GM12878 (cell line): ENCODE measurements at regions not wholly inside any gene's neighbourhood (a gene's known extent, or its start where the extent isn't known, plus 50 kb on each side); places are given as distances from the start of the nearest gene placed in this dataset.

Experiments used
- ATAC-seq: fragments of 200-7000 bp; cut with Tn5 transposase; 3 replicates; pipeline ENCODE4 v1.9.1; 2020; ENCODE audit warnings: mild to moderate bottlenecking, moderate library complexity
- BruUV-seq: library from RNA; stranded (reverse); fragments of 400-500 nt; replicated peaks from 2 replicates; lab custom pipeline; 2021; lab: Mats Ljungman, UMichigan
- CTCF ChIA-PET: fragments of 300-600 bp; sonication (Branson Sonifier 250); formaldehyde crosslinking; extraction: SDS; loops from one replicate; lab custom pipeline; 2021; ENCODE audit warnings: inconsistent platforms; lab: Yijun Ruan, JAX
- POLR2A ChIA-PET: fragments of 350-600 bp; formaldehyde crosslinking; extraction: SDS; loops from one replicate; lab custom pipeline; 2021; ENCODE audit warnings: inconsistent platforms; lab: Charles Lee
- RAD21 ChIA-PET: fragments of 300-600 bp; sonication (Branson Sonifier 250); formaldehyde crosslinking; loops from one replicate; lab custom pipeline; 2023; ENCODE audit warnings: antibody characterized with exemption; ENCODE audit not compliant: unreplicated experiment; lab: Charles Lee
- SMC1A ChIA-PET: fragments of 300-600 bp; sonication (Branson Sonifier 250); formaldehyde crosslinking; loops from one replicate; lab custom pipeline; 2023; ENCODE audit not compliant: unreplicated experiment, uncharacterized antibody; lab: Charles Lee
- DNase-seq: peaks from one replicate; pipeline ENCODE4 v3.0.0-alpha.2; 2011; ENCODE audit warnings: low read depth, low spot score
- FAIRE-seq: peaks from 3 replicates; lab custom pipeline; 2011; peaks lifted over from hg19 to GRCh38; lab: Jason Lieb, UNC
- H2AFZ ChIP-seq: 2 replicates; pipeline ENCODE4 v1.6.0; 2011; ENCODE audit warnings: low read depth, low read length, control low read depth; ENCODE audit not compliant: control insufficient read depth
- H3K27ac ChIP-seq: 2 replicates; pipeline ENCODE4 v1.5.1; 2011; ENCODE audit warnings: control low read depth; ENCODE audit not compliant: control insufficient read depth, insufficient read depth
- H3K27me3 ChIP-seq, 2 experiments: replicated peaks in 1 of 2; 2 replicates each; pipeline versions ENCODE4 v1.6.0 to v1.6.1; 2011; ENCODE audit warnings: low read length in 1 of 2; ENCODE audit not compliant: control insufficient read depth in 2 of 2, insufficient read depth in 2 of 2
- H3K36me3 ChIP-seq, 2 experiments: 2 replicates each; pipeline ENCODE4 v1.5.1; 2011; ENCODE audit warnings: low read length in 1 of 2; ENCODE audit not compliant: control insufficient read depth in 2 of 2, insufficient read depth in 2 of 2
- H3K4me1 ChIP-seq: 2 replicates; pipeline ENCODE4 v1.6.1; 2011; ENCODE audit warnings: mild to moderate bottlenecking, low read length, moderate library complexity, mixed read lengths; ENCODE audit not compliant: control insufficient read depth, insufficient read depth
- H3K4me2 ChIP-seq: 2 replicates; pipeline ENCODE4 v1.6.0; 2011; ENCODE audit warnings: control low read depth; ENCODE audit not compliant: control insufficient read depth, insufficient read depth
- H3K4me3 ChIP-seq: fragments of 200-600 bp; sonication (generic); 2 replicates; pipeline ENCODE4 v1.5.1; 2016
- H3K79me2 ChIP-seq: 2 replicates; pipeline ENCODE4 v1.6.0; 2011; ENCODE audit warnings: low read length; ENCODE audit not compliant: control insufficient read depth, insufficient read depth
- H3K9ac ChIP-seq: 2 replicates; pipeline ENCODE4 v1.8.0; 2011; ENCODE audit warnings: low read length, control low read depth, mixed read lengths; ENCODE audit not compliant: control insufficient read depth, insufficient read depth
- H3K9me3 ChIP-seq: replicated peaks from 3 replicates; pipeline ENCODE4 v1.5.1; 2011; ENCODE audit warnings: mild to moderate bottlenecking, low read length; ENCODE audit not compliant: control insufficient read depth, insufficient read depth
- H4K20me1 ChIP-seq: 2 replicates; pipeline ENCODE4 v1.6.0; 2011; ENCODE audit not compliant: control insufficient read depth, insufficient read depth
- BHLHE40 ChIP-seq, 2 experiments: fragments of 450-650 bp in 1 of 2; IDR thresholded peaks; 2 replicates each; pipeline ENCODE4 v1.6.1; 2011 to 2017; ENCODE audit warnings: low read depth in 2 of 2, borderline replicate concordance in 1 of 2, improper control_type of control experiment in 1 of 2, low read length in 1 of 2, mild to moderate bottlenecking in 1 of 2
- CREB1 ChIP-seq: IDR thresholded peaks from 2 replicates; pipeline ENCODE4 v1.6.1; 2012; ENCODE audit warnings: low read depth, mild to moderate bottlenecking, inconsistent platforms
- E2F8 ChIP-seq: fragments of 450-650 bp; IDR thresholded peaks from 2 replicates; pipeline ENCODE4 v1.6.1; 2018; ENCODE audit warnings: mild to moderate bottlenecking, low read depth, moderate library complexity; ENCODE audit not compliant: partially characterized antibody
- EGR1 ChIP-seq, 2 experiments: IDR thresholded peaks; 1 replicate in 1 of 2; 2 replicates in 1 of 2; pipeline ENCODE4 v1.6.1; 2011 to 2012; ENCODE audit warnings: low read depth in 2 of 2, low read length in 2 of 2, borderline replicate concordance in 1 of 2, mild to moderate bottlenecking in 1 of 2, moderate library complexity in 1 of 2
- NKRF ChIP-seq: fragments of 450-650 bp; conservative IDR thresholded peaks from 2 replicates; pipeline ENCODE4 v1.6.1; 2017; ENCODE audit warnings: mild to moderate bottlenecking, moderate library complexity
- RCOR1 ChIP-seq: conservative IDR thresholded peaks from 2 replicates; pipeline ENCODE4 v1.6.1; 2012; ENCODE audit warnings: low read depth, low read length, improper control_type of control experiment
- SIN3A ChIP-seq: IDR thresholded peaks from 2 replicates; pipeline ENCODE4 v1.6.1; 2012; ENCODE audit warnings: low read depth, low read length, improper control_type of control experiment
- SPI1 ChIP-seq: IDR thresholded peaks from 2 replicates; pipeline ENCODE4 v1.6.1; 2011; ENCODE audit warnings: low read depth, mild to moderate bottlenecking, low read length, moderate library complexity, borderline replicate concordance; ENCODE audit not compliant: insufficient read depth
- TCF7 ChIP-seq: IDR thresholded peaks from 2 replicates; pipeline ENCODE4 v1.6.1; 2014; ENCODE audit warnings: antibody characterized with exemption, borderline replicate concordance
- WGBS: methylation state at CpG from one replicate; pipeline ENCODE4 v1.1.6; 2016; ENCODE audit warnings: low lambda C conversion rate; ENCODE audit not compliant: insufficient replicate concordance, insufficient coverage; ENCODE audit errors: missing lambda C conversion rate; 5-methylcytosine and 5-hydroxymethylcytosine counted together
- in situ Hi-C: fragments of 300-500 bp; cut with MboI; formaldehyde crosslinking; loops from 9 replicates; pipeline ENCODE4 v1.14.3; 2018; ENCODE audit warnings: mixed read lengths
- intact Hi-C: fragments of 100-400 bp; cut with micrococcal nuclease; formaldehyde crosslinking; loops from one replicate; pipeline ENCODE4 v1.14.2; 2022; ENCODE audit not compliant: unreplicated experiment

- Histone ChIP-seq H3K4me2 (no peak overlapping the region), H3K27ac (no peak overlapping the region), H4K20me1 (no peaks in the 10 kb centered on the region), H3K4me1 (no peaks in the 10 kb centered on the region), H3K4me3 (no peak overlapping the region), H3K36me3 (no peaks in the 10 kb centered on the region), H2AFZ (no peak overlapping the region), H3K79me2 (no peaks in the 10 kb centered on the region), H3K27me3 (no peaks in the 10 kb centered on the region), H3K9me3 (no peaks in the 10 kb centered on the region), H3K9ac (no peak overlapping the region)
- CTCF ChIA-PET = interaction anchor here (0.7 kb wide), 1 partner anchor 52 kb away, joined by 4 read pairs; no protein-coding TSS in a partner anchor
- RAD21 ChIA-PET = no interaction called here
- FAIRE-seq (no peak), ATAC-seq (no peak), DNase-seq (no peak)
- SMC1A ChIA-PET = interaction anchor here (0.7 kb wide), 1 partner anchor 9 kb away, joined by 3 read pairs; no protein-coding TSS in a partner anchor
- intact Hi-C loops (no loop called here), in situ Hi-C loops (no loop called here)
- 67% methylated on average over 4 of the region's 4 CpGs for WGBS
- POLR2A ChIA-PET = no interaction called here
- no TSS peak for BruUV-seq
- TF ChIP-seq TCF7 (no peak), RCOR1 (no peak), EGR1 (IDR thresholded peaks at IDR 0.05; ENCODE audit: borderline replicate concordance in 1 of 2, low read depth in 2 of 2, low read length in 2 of 2) (no peak), CREB1 (no peak), BHLHE40 (IDR thresholded peaks at IDR 0.05; ENCODE audit: borderline replicate concordance in 1 of 2, low read depth in 2 of 2, low read length in 1 of 2) (no peak), NKRF (no peak), SPI1 (0 out of 2 replicates have a peak, but pooled peaks have one; percentile 7), SIN3A (no peak), E2F8 (no peak)
Observed at GRCh38 chr17:14011740-14012405, 57.4 kb upstream of the COX10 start.
